Ishikawa (cell line): ENCODE measurements at regions not wholly inside any gene's neighbourhood (a gene's known extent, or its start where the extent isn't known, plus 50 kb on each side); places are given as distances from the start of the nearest gene placed in this dataset.

Experiments
- NFIC ChIP-seq: IDR thresholded peaks from 2 replicates; pipeline ENCODE4 v1.6.1; 2012
- TF ChIP-seq, protein P1 (sequence below): IDR thresholded peaks from 2 replicates; pipeline ENCODE4 v1.6.1; 2012; ENCODE audit warnings: low read depth, mild to moderate bottlenecking

DNA sequence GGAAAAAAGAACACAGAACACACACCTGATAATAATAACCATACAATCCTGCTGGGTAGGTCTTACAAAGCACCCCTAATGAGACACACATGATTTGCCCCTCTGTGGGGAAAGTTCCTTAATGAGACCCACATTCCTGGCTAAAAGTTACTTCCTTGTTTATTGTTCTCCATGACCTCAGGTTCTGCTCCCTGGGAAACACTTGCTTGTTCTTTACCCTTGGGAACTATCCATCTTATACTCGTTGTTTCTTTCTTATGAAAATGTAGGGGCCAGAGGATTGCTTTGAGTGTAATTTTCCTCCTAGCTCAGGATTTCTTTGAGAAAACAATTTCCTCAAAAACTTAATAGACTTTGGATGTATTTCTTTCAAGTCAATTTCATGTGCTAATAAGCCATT, 52.1 kb upstream of the PCDH10 start:
- TF ChIP-seq, protein P1, sequence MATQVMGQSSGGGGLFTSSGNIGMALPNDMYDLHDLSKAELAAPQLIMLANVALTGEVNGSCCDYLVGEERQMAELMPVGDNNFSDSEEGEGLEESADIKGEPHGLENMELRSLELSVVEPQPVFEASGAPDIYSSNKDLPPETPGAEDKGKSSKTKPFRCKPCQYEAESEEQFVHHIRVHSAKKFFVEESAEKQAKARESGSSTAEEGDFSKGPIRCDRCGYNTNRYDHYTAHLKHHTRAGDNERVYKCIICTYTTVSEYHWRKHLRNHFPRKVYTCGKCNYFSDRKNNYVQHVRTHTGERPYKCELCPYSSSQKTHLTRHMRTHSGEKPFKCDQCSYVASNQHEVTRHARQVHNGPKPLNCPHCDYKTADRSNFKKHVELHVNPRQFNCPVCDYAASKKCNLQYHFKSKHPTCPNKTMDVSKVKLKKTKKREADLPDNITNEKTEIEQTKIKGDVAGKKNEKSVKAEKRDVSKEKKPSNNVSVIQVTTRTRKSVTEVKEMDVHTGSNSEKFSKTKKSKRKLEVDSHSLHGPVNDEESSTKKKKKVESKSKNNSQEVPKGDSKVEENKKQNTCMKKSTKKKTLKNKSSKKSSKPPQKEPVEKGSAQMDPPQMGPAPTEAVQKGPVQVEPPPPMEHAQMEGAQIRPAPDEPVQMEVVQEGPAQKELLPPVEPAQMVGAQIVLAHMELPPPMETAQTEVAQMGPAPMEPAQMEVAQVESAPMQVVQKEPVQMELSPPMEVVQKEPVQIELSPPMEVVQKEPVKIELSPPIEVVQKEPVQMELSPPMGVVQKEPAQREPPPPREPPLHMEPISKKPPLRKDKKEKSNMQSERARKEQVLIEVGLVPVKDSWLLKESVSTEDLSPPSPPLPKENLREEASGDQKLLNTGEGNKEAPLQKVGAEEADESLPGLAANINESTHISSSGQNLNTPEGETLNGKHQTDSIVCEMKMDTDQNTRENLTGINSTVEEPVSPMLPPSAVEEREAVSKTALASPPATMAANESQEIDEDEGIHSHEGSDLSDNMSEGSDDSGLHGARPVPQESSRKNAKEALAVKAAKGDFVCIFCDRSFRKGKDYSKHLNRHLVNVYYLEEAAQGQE, result no peak
- no peak for TF ChIP-seq NFIC
